Activated B cell treated with CpG ODN at 0.5 μM for 24 hours (primary cell): ENCODE measurements at regions not wholly inside any gene's neighbourhood (a gene's known extent, or its start where the extent isn't known, plus 50 kb on each side); places are given as distances from the start of the nearest gene placed in this dataset.

ENCODE experiments used
- ATAC-seq: fragments of 200-7000 bp; cut with Tn5 transposase; one replicate; pipeline ENCODE4 v1.10.0; 2021; ENCODE audit warnings: low read depth, mild to moderate bottlenecking, moderate library complexity
- CTCF ChIA-PET: fragments of 350-600 bp; sonication (Branson Sonifier 250); formaldehyde crosslinking; loops from one replicate; lab custom pipeline; 2021; ENCODE audit warnings: antibody characterized with exemption; lab: Charles Lee
- POLR2A ChIA-PET: fragments of 350-600 bp; sonication (Branson Sonifier 250); formaldehyde crosslinking; loops from one replicate; lab custom pipeline; 2021; ENCODE audit warnings: antibody characterized with exemption; lab: Charles Lee
- DNase-seq: peaks from one replicate; pipeline ENCODE4 v3.0.0; 2022
- H3K27ac Mint-ChIP-seq: one replicate; pipeline ENCODE4 v1.8.0; 2020; ENCODE audit warnings: mixed read lengths
- H3K27me3 Mint-ChIP-seq: one replicate; pipeline ENCODE4 v1.8.0; 2021; ENCODE audit warnings: mixed read lengths
- H3K36me3 Mint-ChIP-seq: one replicate; pipeline ENCODE4 v1.8.0; 2021; ENCODE audit warnings: low read depth, mixed read lengths
- H3K4me1 Mint-ChIP-seq: one replicate; pipeline ENCODE4 v1.8.0; 2021; ENCODE audit warnings: mixed read lengths
- H3K4me3 Mint-ChIP-seq: one replicate; pipeline ENCODE4 v1.8.0; 2020; ENCODE audit warnings: mild to moderate bottlenecking, mixed read lengths
- H3K9me3 Mint-ChIP-seq: one replicate; pipeline ENCODE4 v1.8.0; 2020; ENCODE audit warnings: mixed read lengths
- CTCF ChIP-seq: fragments of 200-600 bp; IDR thresholded peaks from one replicate; pipeline ENCODE4 v1.8.0; 2022; ENCODE audit warnings: antibody characterized with exemption, mild to moderate bottlenecking
- intact Hi-C: fragments of 100-400 bp; cut with micrococcal nuclease; formaldehyde crosslinking; loops from one replicate; pipeline ENCODE4 v1.15.1; 2024

GRCh38 chr3:75176937-75177336, 487.2 kb upstream of the FRG2C start:
- ATAC-seq = no peak
- intact Hi-C loops = no loop called here
- ChIA-PET CTCF (interaction anchor here (0.6 kb wide), 1 partner anchor 522 kb away, joined by 3 read pairs; no protein-coding TSS in a partner anchor), POLR2A (no interaction called here)
- H3K4me3 Mint-ChIP-seq = no peak overlapping the region
- H3K4me1 Mint-ChIP-seq = no peaks in the 10 kb centered on the region
- no peak overlapping the region for H3K27ac Mint-ChIP-seq
- H3K36me3 Mint-ChIP-seq = no peaks in the 10 kb centered on the region
- no peak for DNase-seq
- TF ChIP-seq CTCF = no peak
- no peaks in the 10 kb centered on the region for H3K27me3 Mint-ChIP-seq
- H3K9me3 Mint-ChIP-seq = no peaks in the 10 kb centered on the region

GRCh38 chr3:75180235-75180944, 483.7 kb upstream of the FRG2C start:
- CTCF ChIA-PET = interaction anchor here (1.3 kb wide), 1 partner anchor 12 kb away, joined by 4 read pairs; no protein-coding TSS in a partner anchor
- no peak overlapping the region for H3K27ac Mint-ChIP-seq

DNA sequence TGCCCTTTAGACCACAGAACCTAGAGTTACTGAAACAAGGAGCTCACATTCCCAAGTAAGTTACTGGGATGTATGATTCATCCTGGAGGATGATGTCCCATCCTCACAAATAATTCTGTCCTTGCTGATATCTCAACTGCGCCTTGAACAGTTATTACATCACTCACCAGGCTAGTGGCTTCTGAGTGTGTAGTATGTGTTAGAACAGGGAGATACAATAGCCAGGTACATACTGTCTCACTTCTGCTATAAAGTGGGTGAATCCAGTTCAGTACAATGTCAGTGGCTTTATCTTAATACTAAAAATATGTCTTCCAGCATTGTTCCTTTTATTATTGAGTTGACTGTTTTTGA, 483.2 kb upstream of the FRG2C start:
- ATAC-seq (no peak), DNase-seq (no peak)
- CTCF ChIA-PET = no interaction called here
- POLR2A ChIA-PET = no interaction called here
- H3K4me3 Mint-ChIP-seq = no peak overlapping the region
- no peak for TF ChIP-seq CTCF
- H3K36me3 Mint-ChIP-seq = no peaks in the 10 kb centered on the region
- no peak overlapping the region for H3K27ac Mint-ChIP-seq
- H3K27me3 Mint-ChIP-seq = no peaks in the 10 kb centered on the region
- H3K9me3 Mint-ChIP-seq = no peaks in the 10 kb centered on the region
- no peaks in the 10 kb centered on the region for H3K4me1 Mint-ChIP-seq
- intact Hi-C loops = no loop called here

More at GRCh38 chr3:75180235-75180944, 483.7 kb upstream of the FRG2C start:
- H3K9me3 Mint-ChIP-seq = no peaks in the 10 kb centered on the region
- ATAC-seq (no peak), DNase-seq (no peak)
- no peaks in the 10 kb centered on the region for H3K27me3 Mint-ChIP-seq
- POLR2A ChIA-PET = no interaction called here
- no peaks in the 10 kb centered on the region for H3K36me3 Mint-ChIP-seq
- intact Hi-C loops = no loop called here
- TF ChIP-seq CTCF = no peak
- H3K4me1 Mint-ChIP-seq = no peaks in the 10 kb centered on the region
- H3K4me3 Mint-ChIP-seq = no peak overlapping the region

GRCh38 chr3:75188962-75189361, 475.2 kb upstream of the FRG2C start:
- no peak overlapping the region for H3K27ac Mint-ChIP-seq
- ATAC-seq = no peak
- no peak for DNase-seq
- no peaks in the 10 kb centered on the region for H3K9me3 Mint-ChIP-seq
- no peaks in the 10 kb centered on the region for H3K27me3 Mint-ChIP-seq
- POLR2A ChIA-PET = no interaction called here
- CTCF ChIA-PET = no interaction called here
- no peaks in the 10 kb centered on the region for H3K4me1 Mint-ChIP-seq
- intact Hi-C loops = no loop called here
- no peaks in the 10 kb centered on the region for H3K36me3 Mint-ChIP-seq
- H3K4me3 Mint-ChIP-seq = no peak overlapping the region
- no peak for TF ChIP-seq CTCF

GRCh38 chr3:75192146-75192616, 471.9 kb upstream of the FRG2C start:
- Mint-ChIP-seq H3K4me1 (no peaks in the 10 kb centered on the region), H3K36me3 (no peaks in the 10 kb centered on the region), H3K9me3 (no peaks in the 10 kb centered on the region), H3K27me3 (no peaks in the 10 kb centered on the region), H3K4me3 (no peak overlapping the region), H3K27ac (no peak overlapping the region)
- no peak for TF ChIP-seq CTCF
- DNase-seq = no peak
- ATAC-seq = no peak
- ChIA-PET POLR2A (no interaction called here), CTCF (interaction anchor here (0.6 to 1.8 kb wide), 4 partner anchors 12 to 451 kb away, joined by 3 to 9 read pairs (median 4); no protein-coding TSS in a partner anchor)
- intact Hi-C loops = loop anchor here (1.0 to 10.0 kb wide), 3 partner anchors 237 to 451 kb away; no protein-coding TSS in a partner anchor
